ENCODE measurements at regions not wholly inside any gene's neighbourhood (a gene's known extent, or its start where the extent isn't known, plus 50 kb on each side); places are given as distances from the start of the nearest gene placed in this dataset.

DNA sequence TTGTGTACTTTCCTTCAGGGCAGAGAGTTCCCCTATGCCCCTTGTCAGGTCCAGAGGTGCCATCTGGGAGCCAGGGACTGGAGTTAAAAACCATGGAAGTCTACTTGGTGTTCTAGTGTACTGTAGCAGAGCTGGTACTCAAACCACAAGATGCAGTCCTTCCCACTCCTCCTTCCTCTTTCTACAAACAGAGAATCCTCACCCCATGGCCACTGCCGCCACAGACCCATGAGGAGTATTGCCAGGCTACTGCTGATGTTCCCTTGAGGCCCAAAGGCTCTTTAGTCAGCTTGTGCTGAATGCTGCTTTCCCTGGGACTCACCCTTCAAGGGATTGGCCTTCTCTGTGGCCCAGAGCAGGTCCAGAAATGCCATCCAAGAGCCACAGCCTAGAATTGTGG, 229.2 kb upstream of the ZPLD1 start:
- peaks cover 6% of the 10 kb centered on the region for H3K4me1 ChIP-seq (ENCODE audit: insufficient read depth, low read length, poor library complexity, severe bottlenecking)
- H3K9ac ChIP-seq (ENCODE audit: low read depth, low read length, poor library complexity, severe bottlenecking) = no peak overlapping the region
- H3K27me3 ChIP-seq (ENCODE audit: insufficient read depth, low read length, poor library complexity, severe bottlenecking) = no peaks in the 10 kb centered on the region
- no peaks in the 10 kb centered on the region for H3K9me2 ChIP-seq (replicated peaks; ENCODE audit: low read depth, low read length)
- H2AFZ ChIP-seq (ENCODE audit: low read length) = no peak overlapping the region
- no peaks in the 10 kb centered on the region for H4K20me1 ChIP-seq (ENCODE audit: insufficient read depth, low read length, poor library complexity, severe bottlenecking)
- H3K4me2 ChIP-seq (ENCODE audit: low read depth, low read length, poor library complexity, severe bottlenecking) = no peak overlapping the region
- no peak overlapping the region for H3K4me3 ChIP-seq (ENCODE audit: low read length, poor library complexity, severe bottlenecking)
- TF ChIP-seq EZH2phosphoT487 (IDR thresholded peaks at IDR 0.05; ENCODE audit: borderline replicate concordance) = no peak
- TF ChIP-seq, protein P1, sequence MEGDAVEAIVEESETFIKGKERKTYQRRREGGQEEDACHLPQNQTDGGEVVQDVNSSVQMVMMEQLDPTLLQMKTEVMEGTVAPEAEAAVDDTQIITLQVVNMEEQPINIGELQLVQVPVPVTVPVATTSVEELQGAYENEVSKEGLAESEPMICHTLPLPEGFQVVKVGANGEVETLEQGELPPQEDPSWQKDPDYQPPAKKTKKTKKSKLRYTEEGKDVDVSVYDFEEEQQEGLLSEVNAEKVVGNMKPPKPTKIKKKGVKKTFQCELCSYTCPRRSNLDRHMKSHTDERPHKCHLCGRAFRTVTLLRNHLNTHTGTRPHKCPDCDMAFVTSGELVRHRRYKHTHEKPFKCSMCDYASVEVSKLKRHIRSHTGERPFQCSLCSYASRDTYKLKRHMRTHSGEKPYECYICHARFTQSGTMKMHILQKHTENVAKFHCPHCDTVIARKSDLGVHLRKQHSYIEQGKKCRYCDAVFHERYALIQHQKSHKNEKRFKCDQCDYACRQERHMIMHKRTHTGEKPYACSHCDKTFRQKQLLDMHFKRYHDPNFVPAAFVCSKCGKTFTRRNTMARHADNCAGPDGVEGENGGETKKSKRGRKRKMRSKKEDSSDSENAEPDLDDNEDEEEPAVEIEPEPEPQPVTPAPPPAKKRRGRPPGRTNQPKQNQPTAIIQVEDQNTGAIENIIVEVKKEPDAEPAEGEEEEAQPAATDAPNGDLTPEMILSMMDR (conservative IDR thresholded peaks at IDR 0.05; ENCODE audit: low read length) = no peak
- no peaks in the 10 kb centered on the region for H3K79me2 ChIP-seq (ENCODE audit: insufficient read depth, low read length)
- H3F3A ChIP-seq (ENCODE audit: low read depth) = no peaks in the 10 kb centered on the region
- H3K36me3 ChIP-seq (ENCODE audit: insufficient read depth, low read length) = no peaks in the 10 kb centered on the region
- H3K9me3 ChIP-seq (ENCODE audit: insufficient read depth, low read depth, low read length) = no peaks in the 10 kb centered on the region

DNA sequence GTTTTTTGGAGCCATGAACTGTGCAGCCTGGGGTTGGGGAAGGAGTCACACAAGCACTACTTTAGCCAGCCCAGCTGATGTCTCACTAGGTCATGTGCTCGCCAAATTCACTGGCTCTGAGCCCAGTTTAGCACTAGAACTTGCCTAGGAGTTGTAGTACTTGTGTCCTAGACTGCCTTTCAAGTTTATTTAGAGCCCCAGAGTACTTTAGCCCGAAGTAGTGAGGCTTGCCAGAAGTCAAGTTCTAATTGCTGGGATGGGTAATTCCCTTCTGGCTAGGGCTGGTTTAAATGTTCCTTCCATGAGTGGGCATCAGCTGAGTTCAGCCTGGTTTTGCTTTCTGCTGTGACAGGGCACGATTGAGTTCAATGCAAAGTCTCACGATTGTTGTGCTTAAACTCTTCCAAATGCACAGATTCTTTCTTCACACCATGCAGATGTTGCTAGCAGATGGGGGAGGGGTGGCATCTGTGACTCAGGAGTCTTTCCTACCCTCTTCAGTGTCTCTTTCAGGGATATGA, 228.2 kb upstream of the ZPLD1 start:
- H3K4me2 ChIP-seq (ENCODE audit: low read depth, low read length, poor library complexity, severe bottlenecking) = no peak overlapping the region
- H2AFZ ChIP-seq (ENCODE audit: low read length) = peak overlapping the region; percentile 20; the same call in 1 of the 2 replicates
- H3K79me2 ChIP-seq (ENCODE audit: insufficient read depth, low read length) = no peaks in the 10 kb centered on the region
- H3K9ac ChIP-seq (ENCODE audit: low read depth, low read length, poor library complexity, severe bottlenecking) = no peak overlapping the region
- H3K4me1 ChIP-seq (ENCODE audit: insufficient read depth, low read length, poor library complexity, severe bottlenecking) = peaks cover 6% of the 10 kb centered on the region
- no peaks in the 10 kb centered on the region for H3F3A ChIP-seq (ENCODE audit: low read depth)
- H3K27me3 ChIP-seq (ENCODE audit: insufficient read depth, low read length, poor library complexity, severe bottlenecking) = no peaks in the 10 kb centered on the region
- no peak overlapping the region for H3K4me3 ChIP-seq (ENCODE audit: low read length, poor library complexity, severe bottlenecking)
- no peaks in the 10 kb centered on the region for H3K36me3 ChIP-seq (ENCODE audit: insufficient read depth, low read length)
- H3K9me2 ChIP-seq (replicated peaks; ENCODE audit: low read depth, low read length) = no peaks in the 10 kb centered on the region
- H3K9me3 ChIP-seq (ENCODE audit: insufficient read depth, low read depth, low read length) = no peaks in the 10 kb centered on the region
- no peaks in the 10 kb centered on the region for H4K20me1 ChIP-seq (ENCODE audit: insufficient read depth, low read length, poor library complexity, severe bottlenecking)
- TF ChIP-seq, protein P1 (conservative IDR thresholded peaks at IDR 0.05; ENCODE audit: low read length) = no peak
- TF ChIP-seq EZH2phosphoT487 (IDR thresholded peaks at IDR 0.05; ENCODE audit: borderline replicate concordance) = no peak

DNA sequence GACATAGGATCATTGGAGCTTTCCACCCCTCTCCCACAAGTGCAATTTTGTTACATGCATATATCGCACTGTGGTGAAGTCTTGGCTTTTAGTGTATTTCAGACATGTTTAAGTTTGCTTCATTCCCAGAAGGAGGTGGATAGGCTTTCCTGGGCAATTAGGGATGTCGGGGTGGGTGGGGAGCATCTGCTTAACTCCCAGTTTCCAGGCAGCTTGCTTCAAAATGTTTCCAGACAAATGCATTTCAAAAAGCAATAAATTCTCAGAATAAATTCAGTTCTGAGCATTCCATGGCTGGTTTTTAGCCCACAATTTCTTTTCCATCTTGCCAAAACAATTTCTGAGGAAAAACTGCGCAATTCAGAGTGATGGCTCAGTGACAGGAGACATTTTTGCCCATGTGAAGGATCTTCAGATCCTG, 227.7 kb upstream of the ZPLD1 start:
- H3K79me2 ChIP-seq (ENCODE audit: insufficient read depth, low read length) = no peaks in the 10 kb centered on the region
- H3K36me3 ChIP-seq (ENCODE audit: insufficient read depth, low read length) = no peaks in the 10 kb centered on the region
- no peaks in the 10 kb centered on the region for H3K9me2 ChIP-seq (replicated peaks; ENCODE audit: low read depth, low read length)
- H3K9ac ChIP-seq (ENCODE audit: low read depth, low read length, poor library complexity, severe bottlenecking) = no peak overlapping the region
- H3K27me3 ChIP-seq (ENCODE audit: insufficient read depth, low read length, poor library complexity, severe bottlenecking) = no peaks in the 10 kb centered on the region
- TF ChIP-seq EZH2phosphoT487 (IDR thresholded peaks at IDR 0.05; ENCODE audit: borderline replicate concordance) = no peak
- TF ChIP-seq, protein P1 (conservative IDR thresholded peaks at IDR 0.05; ENCODE audit: low read length) = no peak
- no peaks in the 10 kb centered on the region for H4K20me1 ChIP-seq (ENCODE audit: insufficient read depth, low read length, poor library complexity, severe bottlenecking)
- no peaks in the 10 kb centered on the region for H3K9me3 ChIP-seq (ENCODE audit: insufficient read depth, low read depth, low read length)
- H3K4me3 ChIP-seq (ENCODE audit: low read length, poor library complexity, severe bottlenecking) = no peak overlapping the region
- peaks cover 6% of the 10 kb centered on the region for H3K4me1 ChIP-seq (ENCODE audit: insufficient read depth, low read length, poor library complexity, severe bottlenecking)
- no peak overlapping the region for H2AFZ ChIP-seq (ENCODE audit: low read length)
- H3K4me2 ChIP-seq (ENCODE audit: low read depth, low read length, poor library complexity, severe bottlenecking) = no peak overlapping the region
- no peaks in the 10 kb centered on the region for H3F3A ChIP-seq (ENCODE audit: low read depth)

Data from Loucy (cell line).